SK-N-SH (cell line): ENCODE measurements at regions not wholly inside any gene's neighbourhood (a gene's known extent, or its start where the extent isn't known, plus 50 kb on each side); places are given as distances from the start of the nearest gene placed in this dataset.

Source experiments
- CTCF ChIP-seq: fragments of 200-600 bp; sonication (generic); IDR thresholded peaks from 2 replicates; pipeline ENCODE4 v1.6.1; 2017; ENCODE audit warnings: antibody characterized with exemption, mild to moderate bottlenecking, moderate library complexity
- GATA2 ChIP-seq: sonication (generic); formaldehyde crosslinking; IDR thresholded peaks from 2 replicates; pipeline ENCODE4 v1.5.0; 2020; ENCODE audit warnings: mild to moderate bottlenecking, missing genetic modification reagents
- POLR2AphosphoS5 ChIP-seq: IDR thresholded peaks from 2 replicates; pipeline ENCODE4 v1.6.1; 2012; ENCODE audit warnings: low read depth, low read length
- TAF1 ChIP-seq: IDR thresholded peaks from 2 replicates; pipeline ENCODE4 v1.6.1; 2012; ENCODE audit warnings: low read depth, mild to moderate bottlenecking, low read length, moderate library complexity, borderline replicate concordance

GRCh38 chr1:67612788-67613241 lies 72.2 kb upstream of the GADD45A start:
- TF ChIP-seq POLR2AphosphoS5, result no peak
- no peak for TF ChIP-seq TAF1
- no peak for TF ChIP-seq GATA2 (CRISPR knock-in tag)
- no peak for TF ChIP-seq CTCF
